ENCODE measurements at regions not wholly inside any gene's neighbourhood (a gene's known extent, or its start where the extent isn't known, plus 50 kb on each side); places are given as distances from the start of the nearest gene placed in this dataset.

GRCh38 chr5:92748072-92748676, 832.8 kb downstream of the NR2F1-AS1 start:
- intact Hi-C loops (cut with micrococcal nuclease), result no loop called here
- no peak for DNase-seq
- H3K27ac ChIP-seq (ENCODE audit: low read length in 2 of 2), result no peak overlapping the region
- Mint-ChIP-seq H3K27me3 (no peaks in the 10 kb centered on the region), H3K27ac (no peak overlapping the region), H3K4me1 (no peaks in the 10 kb centered on the region), H3K9me3 (ENCODE audit: insufficient read depth) (no peaks in the 10 kb centered on the region), H3K4me3 (no peak overlapping the region)
- no peak overlapping the region for H3K4me3 ChIP-seq (ENCODE audit: control extremely low read depth in 1 of 5, extremely low read depth in 1 of 5, insufficient read depth in 1 of 5, low read depth in 2 of 5, low read length in 4 of 5)
- no peaks in the 10 kb centered on the region for H3K79me2 ChIP-seq (ENCODE audit: control insufficient read depth, insufficient read depth, low read length)
- no peaks in the 10 kb centered on the region for H3K27me3 ChIP-seq (replicated peaks in 1 of 4; ENCODE audit: control extremely low read depth in 1 of 4, control insufficient read depth in 3 of 4, insufficient read depth in 4 of 4, low read length in 3 of 4)
- ATAC-seq (ENCODE audit: low read depth), result no peak
- no CpG with 5 or more reads among the region's 1 CpG for WGBS (ENCODE audit: insufficient coverage)
- POLR2A ChIA-PET, result no interaction called here
- H3K9ac ChIP-seq (ENCODE audit: low read length), result no peak overlapping the region
- no peaks in the 10 kb centered on the region for H3K36me3 ChIP-seq (replicated peaks in 1 of 2; ENCODE audit: control extremely low read depth in 1 of 2, control insufficient read depth in 1 of 2, extremely low read depth in 1 of 2, insufficient read depth in 2 of 2, low read length in 1 of 2)
- H2AFZ ChIP-seq (ENCODE audit: insufficient read depth, low read depth, low read length, poor library complexity, severe bottlenecking), result no peak overlapping the region
- no peaks in the 10 kb centered on the region for H4K20me1 ChIP-seq (ENCODE audit: control insufficient read depth, insufficient read depth, low read length, poor library complexity, severe bottlenecking)
- peaks cover 0 to 3% (median 0%) of the 10 kb centered on the region in 3 donors for H3K9me3 ChIP-seq (ENCODE audit: control extremely low read depth in 1 of 3, control insufficient read depth in 2 of 3, insufficient read depth in 1 of 3, low read length in 2 of 3)
- H3K4me2 ChIP-seq (replicated peaks; ENCODE audit: low read depth, low read length, poor library complexity, severe bottlenecking), result no peak overlapping the region
- no peaks in the 10 kb centered on the region for H3K4me1 ChIP-seq (ENCODE audit: control insufficient read depth in 2 of 2, insufficient read depth in 2 of 2, low read length in 2 of 2)
- CTCF ChIA-PET, result no interaction called here
- peak; percentile 33 for TF ChIP-seq CTCF (IDR thresholded peaks at IDR 0.05)
- no peak for TF ChIP-seq EZH2 (IDR thresholded peaks at IDR 0.05; ENCODE audit: borderline replicate concordance, insufficient read depth, low read depth, low read length, poor library complexity, severe bottlenecking)

DNA sequence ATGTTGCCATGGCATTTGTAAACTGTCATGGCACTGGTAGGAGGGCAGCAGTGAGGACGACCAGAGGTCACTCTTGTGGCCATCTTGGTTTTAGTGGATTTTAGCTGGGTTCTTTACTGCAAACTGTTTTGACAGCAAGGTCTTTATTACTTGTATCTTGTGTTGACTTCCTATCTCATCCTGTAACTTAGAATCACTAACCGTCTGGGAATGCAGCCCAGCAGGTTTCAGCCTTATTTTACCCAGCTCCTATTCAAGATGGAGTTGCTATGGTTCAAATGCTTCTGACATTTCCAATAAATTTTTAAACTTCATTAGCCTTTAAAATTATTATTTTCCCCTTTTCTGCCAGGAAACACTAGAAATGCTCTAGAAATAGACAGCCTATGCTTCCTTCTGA, 839.1 kb downstream of the NR2F1-AS1 start:
- Histone ChIP-seq H3K27me3 (replicated peaks in 1 of 4; ENCODE audit: control extremely low read depth in 1 of 4, control insufficient read depth in 3 of 4, insufficient read depth in 4 of 4, low read length in 3 of 4) (no peaks in the 10 kb centered on the region), H3K9ac (ENCODE audit: low read length) (no peak overlapping the region), H3K79me2 (ENCODE audit: control insufficient read depth, insufficient read depth, low read length) (no peaks in the 10 kb centered on the region), H3K27ac (ENCODE audit: low read length in 2 of 2) (no peak overlapping the region), H3K4me2 (replicated peaks; ENCODE audit: low read depth, low read length, poor library complexity, severe bottlenecking) (no peak overlapping the region), H3K4me1 (ENCODE audit: control insufficient read depth in 2 of 2, insufficient read depth in 2 of 2, low read length in 2 of 2) (no peaks in the 10 kb centered on the region), H3K4me3 (ENCODE audit: control extremely low read depth in 1 of 5, extremely low read depth in 1 of 5, insufficient read depth in 1 of 5, low read depth in 2 of 5, low read length in 4 of 5) (no peak overlapping the region), H3K36me3 (replicated peaks in 1 of 2; ENCODE audit: control extremely low read depth in 1 of 2, control insufficient read depth in 1 of 2, extremely low read depth in 1 of 2, insufficient read depth in 2 of 2, low read length in 1 of 2) (no peaks in the 10 kb centered on the region), H2AFZ (ENCODE audit: insufficient read depth, low read depth, low read length, poor library complexity, severe bottlenecking) (no peak overlapping the region), H3K9me3 (ENCODE audit: control extremely low read depth in 1 of 3, control insufficient read depth in 2 of 3, insufficient read depth in 1 of 3, low read length in 2 of 3) (peaks cover 0 to 1% (median 0%) of the 10 kb centered on the region in 3 donors), H4K20me1 (ENCODE audit: control insufficient read depth, insufficient read depth, low read length, poor library complexity, severe bottlenecking) (no peaks in the 10 kb centered on the region)
- intact Hi-C loops (cut with micrococcal nuclease), result no loop called here
- Mint-ChIP-seq H3K27ac (no peak overlapping the region), H3K27me3 (no peaks in the 10 kb centered on the region), H3K4me3 (no peak overlapping the region), H3K9me3 (ENCODE audit: insufficient read depth) (no peaks in the 10 kb centered on the region), H3K4me1 (no peaks in the 10 kb centered on the region)
- ChIA-PET CTCF (no interaction called here), POLR2A (no interaction called here)
- TF ChIP-seq EZH2 (IDR thresholded peaks at IDR 0.05; ENCODE audit: borderline replicate concordance, insufficient read depth, low read depth, low read length, poor library complexity, severe bottlenecking) (no peak), CTCF (IDR thresholded peaks at IDR 0.05) (no peak)
- DNase-seq, result no peak
- 83% methylated on average over 1 of the region's 2 CpGs for WGBS (ENCODE audit: insufficient coverage)
- no peak for ATAC-seq (ENCODE audit: low read depth)

All from B cell (primary cell).